GM19455 (cell line): ENCODE measurements at regions not wholly inside any gene's neighbourhood (a gene's known extent, or its start where the extent isn't known, plus 50 kb on each side); places are given as distances from the start of the nearest gene placed in this dataset.
"Not testable (repeated sequence)": the region's sequence is repeated elsewhere in the genome, so short reads cannot be mapped to it uniquely, and the experiment has no call there.

Experiments used
- ATAC-seq: cut with Tn5 transposase; IDR thresholded peaks from one replicate; pipeline ENCODE4 v1.9.1; 2021; ENCODE audit not compliant: unreplicated experiment

DNA sequence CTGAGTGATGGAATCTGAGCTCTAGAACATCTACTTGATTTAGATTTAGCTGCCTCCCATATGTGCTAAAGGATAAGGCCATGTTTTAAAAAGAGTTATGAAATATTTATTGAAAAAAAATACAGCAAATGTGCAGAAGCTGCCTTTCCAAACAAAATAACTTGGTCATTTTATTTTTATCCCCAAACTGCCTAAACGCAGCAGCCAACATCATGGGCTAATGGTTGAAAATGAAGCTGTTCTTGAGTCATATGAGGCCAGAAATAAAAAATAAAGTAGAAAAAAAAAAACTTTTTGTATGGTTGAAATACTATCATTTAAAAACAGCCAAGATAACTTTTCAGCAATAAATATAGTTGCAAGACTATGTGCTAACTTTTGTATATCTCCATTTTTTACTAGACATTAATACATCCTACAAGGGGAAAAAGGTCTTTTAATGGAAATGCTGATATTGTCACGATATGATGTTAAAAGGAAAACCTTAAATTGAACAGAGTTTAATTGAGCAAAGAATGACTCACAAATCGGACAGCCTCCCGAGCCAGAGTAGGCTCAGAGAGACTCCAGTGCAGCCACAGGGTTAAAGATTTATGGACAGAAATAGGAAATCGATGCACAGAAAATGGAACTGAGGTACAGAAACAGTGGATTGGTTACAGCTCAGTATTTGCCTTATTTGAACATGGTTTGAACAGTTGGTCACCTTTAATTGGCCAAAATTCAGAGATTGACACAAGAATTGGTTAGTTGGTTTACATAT, 305.8 kb downstream of the MDFIC start:
- no peak for ATAC-seq

DNA sequence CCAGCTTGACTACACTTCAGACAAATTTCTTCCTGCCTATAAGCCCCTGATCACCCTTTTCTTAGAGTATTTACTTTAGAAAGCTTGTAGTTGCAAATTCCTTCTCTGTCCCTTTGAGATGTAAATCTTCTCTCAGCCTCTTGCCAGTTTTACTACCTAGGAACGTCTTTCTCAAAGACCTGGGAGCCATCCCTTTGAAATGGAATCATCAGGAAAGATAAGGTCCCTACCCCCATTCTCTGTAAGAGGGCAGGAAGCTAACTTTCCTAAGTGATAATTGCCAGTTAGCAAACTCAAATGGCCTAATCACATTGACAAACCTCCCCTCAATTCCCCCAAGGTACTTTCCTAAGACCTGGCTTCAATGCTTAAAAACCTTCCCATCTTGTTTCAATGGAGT, 304.5 kb downstream of the MDFIC start:
- ATAC-seq: no peak

- ATAC-seq: no peak
Measured at GRCh38 chr7:115224922-115225321, 303.0 kb downstream of the MDFIC start.

GRCh38 chr7:115223959-115224358, 302.1 kb downstream of the MDFIC start:
- ATAC-seq: no peak

DNA sequence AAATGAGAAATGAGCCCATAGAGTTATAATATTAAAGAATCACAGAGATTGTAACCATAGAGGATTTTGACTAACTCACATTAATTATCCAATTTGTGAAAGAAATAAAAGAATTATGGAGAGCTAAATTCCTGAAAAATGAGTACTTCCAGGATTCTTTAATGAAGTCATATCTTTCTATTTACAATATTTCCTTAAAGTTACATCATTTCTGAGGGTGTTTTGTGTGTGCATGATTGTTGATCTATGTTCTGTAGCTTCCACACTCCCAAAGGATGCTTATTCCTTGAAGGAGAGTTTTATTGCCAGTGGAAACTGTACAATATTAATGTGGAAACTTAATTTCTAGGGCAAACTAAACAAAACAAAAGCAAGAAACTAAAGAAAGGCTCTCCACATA, 299.6 kb downstream of the MDFIC start:
- no peak for ATAC-seq

DNA sequence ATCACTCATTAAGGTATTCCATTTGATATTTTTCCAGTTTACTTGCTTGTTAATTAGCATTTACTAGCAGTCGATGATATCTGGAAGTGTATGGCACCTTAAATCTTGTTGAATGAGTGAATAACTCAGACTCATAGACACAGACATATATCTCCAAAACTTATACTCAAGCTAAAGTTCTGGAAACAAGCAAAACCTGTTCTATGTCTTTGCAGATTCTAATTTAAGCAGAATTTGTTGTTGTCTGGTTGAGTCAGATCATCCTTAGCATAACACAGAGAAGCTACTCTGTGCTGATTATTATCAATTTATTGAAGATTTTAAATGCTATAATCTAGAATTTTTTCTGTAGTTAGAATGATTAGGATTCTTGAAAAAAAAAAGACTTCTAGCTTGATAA, 296.2 kb downstream of the MDFIC start:
- ATAC-seq: no peak

DNA sequence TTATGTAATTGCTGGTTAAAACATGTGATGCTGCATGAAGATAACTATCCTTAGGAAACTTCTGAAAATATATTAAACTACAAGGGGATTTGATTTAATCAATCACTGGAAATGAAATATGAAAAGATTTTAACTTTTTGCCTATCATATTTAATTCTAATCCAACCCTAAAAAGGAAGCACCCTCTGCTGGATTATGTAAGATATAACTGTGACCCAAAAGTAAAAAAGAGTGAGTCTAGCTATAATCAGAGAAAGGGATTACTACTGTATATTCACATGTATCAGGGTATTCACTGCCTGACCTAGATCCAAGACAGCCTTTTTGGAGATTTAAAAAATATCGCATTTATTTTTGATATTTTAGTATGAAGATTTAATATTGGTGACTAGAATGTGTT, 295.5 kb downstream of the MDFIC start:
- ATAC-seq: no peak

- ATAC-seq: no peak
Measured at GRCh38 chr7:115216652-115217051, 294.8 kb downstream of the MDFIC start.

- no peak for ATAC-seq
Measured at GRCh38 chr7:115211171-115211570, 289.3 kb downstream of the MDFIC start.

- ATAC-seq: no peak
Measured at GRCh38 chr7:115210552-115210951, 288.7 kb downstream of the MDFIC start.

- no peak for ATAC-seq
Measured at GRCh38 chr7:115208710-115209560, 287.0 kb downstream of the MDFIC start.

- not testable (repeated sequence) for ATAC-seq
Measured at GRCh38 chr7:115206374-115206773, 284.5 kb downstream of the MDFIC start.

GRCh38 chr7:115198143-115198542, 276.2 kb downstream of the MDFIC start:
- no peak for ATAC-seq

GRCh38 chr7:115195208-115195607, 273.3 kb downstream of the MDFIC start:
- no peak for ATAC-seq

GRCh38 chr7:115191526-115191925, 269.6 kb downstream of the MDFIC start:
- no peak for ATAC-seq

DNA sequence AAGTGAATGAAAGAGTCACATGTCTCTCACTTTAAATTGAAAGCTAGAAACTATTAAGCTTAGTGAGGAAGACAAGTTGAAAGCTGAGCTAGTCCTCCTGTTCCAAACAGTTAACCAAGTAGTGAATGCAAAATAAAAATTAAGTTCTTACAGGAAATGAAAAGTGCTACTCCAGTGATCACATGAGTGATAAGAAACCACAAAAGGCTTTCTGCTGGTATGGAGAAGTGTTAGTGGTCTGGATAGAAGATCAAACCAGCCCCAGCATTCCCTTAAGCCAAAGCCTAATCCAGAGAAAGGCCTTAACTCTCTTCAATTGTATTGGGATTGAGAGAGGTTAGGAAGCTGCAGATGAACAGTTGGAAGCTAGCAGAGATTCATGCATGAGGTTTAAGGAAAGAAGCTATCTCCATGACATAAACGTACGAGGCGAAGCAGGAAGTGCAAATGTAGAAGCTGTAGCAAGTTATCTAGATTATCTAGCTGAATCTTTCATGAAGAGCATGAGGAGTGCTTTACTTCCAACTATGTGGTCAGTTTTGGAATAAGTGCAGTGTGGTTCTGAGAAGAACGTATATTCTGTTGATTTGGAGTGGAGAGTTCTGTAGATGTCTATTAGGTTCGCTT, 261.6 kb downstream of the MDFIC start:
- no peak for ATAC-seq

- ATAC-seq: no peak
Measured at GRCh38 chr7:115178835-115179234, 256.9 kb downstream of the MDFIC start.

DNA sequence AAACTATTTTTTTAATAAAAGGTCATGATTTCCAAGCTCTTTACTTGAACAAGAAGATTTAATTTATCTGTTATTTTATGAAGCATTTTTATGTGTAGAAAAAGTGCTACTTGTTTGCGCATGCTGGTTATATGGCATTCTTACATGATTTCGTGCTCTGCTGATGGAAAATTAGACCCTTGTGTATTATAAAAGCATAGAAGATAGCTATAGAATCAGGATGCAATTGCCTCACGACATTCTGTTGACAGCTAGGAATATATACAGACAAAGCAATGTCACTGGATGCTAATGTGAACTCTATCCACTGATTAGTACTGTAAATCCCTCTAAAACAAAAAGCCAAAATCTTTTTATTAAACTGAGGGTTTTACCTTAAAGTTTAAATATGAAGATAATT, 255.9 kb downstream of the MDFIC start:
- ATAC-seq: no peak

- no peak for ATAC-seq
Measured at GRCh38 chr7:115177103-115177502, 255.2 kb downstream of the MDFIC start.

DNA sequence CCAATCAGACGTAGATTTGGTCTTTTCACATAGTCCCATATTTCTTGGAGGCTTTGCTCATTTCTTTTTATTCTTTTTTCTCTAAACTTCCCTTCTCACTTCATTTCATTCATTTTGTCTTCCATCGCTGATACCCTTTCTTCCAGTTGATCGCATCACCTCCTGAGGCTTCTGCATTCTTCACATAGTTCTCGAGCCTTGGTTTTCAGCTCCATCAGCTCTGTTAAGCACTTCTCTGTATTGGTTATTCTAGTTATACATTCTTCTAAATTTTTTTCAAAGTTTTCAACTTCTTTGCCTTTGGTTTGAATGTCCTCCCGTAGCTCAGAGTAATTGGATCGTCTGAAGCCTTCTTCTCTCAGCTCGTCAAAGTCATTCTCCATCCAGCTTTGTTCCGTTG, 250.5 kb downstream of the MDFIC start:
- not testable (repeated sequence) for ATAC-seq

DNA sequence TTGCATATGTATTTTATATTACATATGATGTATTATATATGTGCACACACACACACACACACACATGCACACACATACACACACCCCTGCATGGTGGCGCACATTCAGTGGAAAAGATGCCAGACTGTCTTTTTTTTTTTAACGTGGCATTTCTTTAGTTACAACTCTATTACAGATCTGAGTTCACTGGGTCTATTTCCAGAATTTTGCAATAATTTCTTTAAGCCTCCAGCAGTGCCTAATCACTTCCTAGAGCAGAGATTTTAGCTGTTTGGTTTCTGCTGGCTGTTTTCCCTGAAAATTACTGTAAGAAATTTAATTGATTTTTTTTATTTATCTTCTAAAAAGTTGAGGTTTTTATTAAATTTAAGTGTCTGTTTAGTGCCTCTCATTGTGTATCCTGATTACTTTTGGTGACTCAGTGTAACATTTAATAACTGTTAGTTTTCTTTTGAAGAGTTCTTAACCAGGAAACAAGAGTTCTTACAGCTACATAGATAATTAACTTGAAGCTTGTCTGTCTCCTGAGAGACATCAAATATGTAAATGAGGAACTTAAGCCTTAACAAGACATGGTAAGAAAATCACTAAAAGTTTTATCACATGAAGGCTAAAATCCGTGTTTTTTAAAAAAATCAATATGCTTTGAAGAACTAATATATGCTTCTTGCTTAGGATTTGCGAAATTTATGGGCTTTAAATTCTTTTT, 232.0 kb downstream of the MDFIC start:
- no peak for ATAC-seq
